ENCODE measurements at regions not wholly inside any gene's neighbourhood (a gene's known extent, or its start where the extent isn't known, plus 50 kb on each side); places are given as distances from the start of the nearest gene placed in this dataset.

GRCh38 chr15:66873856-66874255 lies 171.8 kb downstream of the SMAD6 start:
- H3K4me3 ChIP-seq (ENCODE audit: low read depth, low read length) = no peak overlapping the region
- H3K27me3 ChIP-seq = no peaks in the 10 kb centered on the region
- no peaks in the 10 kb centered on the region for H3K36me3 ChIP-seq
- H3K4me1 ChIP-seq = no peaks in the 10 kb centered on the region
- no peaks in the 10 kb centered on the region for H3K9me3 ChIP-seq
- TF ChIP-seq CTCF (IDR thresholded peaks at IDR 0.05; ENCODE audit: low read depth, low read length) = no peak
- DNase-seq = no peak

GRCh38 chr15:66875588-66876420 lies 173.8 kb downstream of the SMAD6 start:
- DNase-seq = no peak
- no peak for TF ChIP-seq CTCF (IDR thresholded peaks at IDR 0.05; ENCODE audit: low read depth, low read length)
- Histone ChIP-seq H3K36me3 (no peaks in the 10 kb centered on the region), H3K4me3 (ENCODE audit: low read depth, low read length) (no peak overlapping the region), H3K9me3 (no peaks in the 10 kb centered on the region), H3K4me1 (no peaks in the 10 kb centered on the region), H3K27me3 (no peaks in the 10 kb centered on the region)

GRCh38 chr15:66876421-66876730 lies 174.3 kb downstream of the SMAD6 start:
- no peaks in the 10 kb centered on the region for H3K9me3 ChIP-seq
- H3K4me1 ChIP-seq = no peaks in the 10 kb centered on the region
- TF ChIP-seq CTCF (IDR thresholded peaks at IDR 0.05; ENCODE audit: low read depth, low read length) = no peak
- DNase-seq = no peak
- H3K27me3 ChIP-seq = no peaks in the 10 kb centered on the region
- no peak overlapping the region for H3K4me3 ChIP-seq (ENCODE audit: low read depth, low read length)
- no peaks in the 10 kb centered on the region for H3K36me3 ChIP-seq

- Histone ChIP-seq H3K4me1 (no peaks in the 10 kb centered on the region), H3K4me3 (ENCODE audit: low read depth, low read length) (no peak overlapping the region), H3K27me3 (no peaks in the 10 kb centered on the region), H3K36me3 (no peaks in the 10 kb centered on the region), H3K9me3 (no peaks in the 10 kb centered on the region)
- no peak for DNase-seq
- TF ChIP-seq CTCF (IDR thresholded peaks at IDR 0.05; ENCODE audit: low read depth, low read length) = no peak
Observed at GRCh38 chr15:66876731-66877476, 174.9 kb downstream of the SMAD6 start.

- Histone ChIP-seq H3K4me1 (no peaks in the 10 kb centered on the region), H3K9me3 (no peaks in the 10 kb centered on the region), H3K36me3 (no peaks in the 10 kb centered on the region), H3K4me3 (ENCODE audit: low read depth, low read length) (no peak overlapping the region), H3K27me3 (no peaks in the 10 kb centered on the region)
- DNase-seq = no peak
- no peak for TF ChIP-seq CTCF (IDR thresholded peaks at IDR 0.05; ENCODE audit: low read depth, low read length)
Observed at GRCh38 chr15:66877477-66878271, 175.6 kb downstream of the SMAD6 start.

Measured in BE2C (cell line).